Hematopoietic multipotent progenitor cell treated with erythropoietin and hydrocortisone succinate and interleukin-3 and kit ligand, for 4 days (in vitro differentiated cells): ENCODE measurements at regions not wholly inside any gene's neighbourhood (a gene's known extent, or its start where the extent isn't known, plus 50 kb on each side); places are given as distances from the start of the nearest gene placed in this dataset.
"Not testable (repeated sequence)": the region's sequence is repeated elsewhere in the genome, so short reads cannot be mapped to it uniquely, and the experiment has no call there.

Experiments used
- DNase-seq: peaks from one replicate; pipeline ENCODE4 v3.0.0-alpha.2; 2015

DNA sequence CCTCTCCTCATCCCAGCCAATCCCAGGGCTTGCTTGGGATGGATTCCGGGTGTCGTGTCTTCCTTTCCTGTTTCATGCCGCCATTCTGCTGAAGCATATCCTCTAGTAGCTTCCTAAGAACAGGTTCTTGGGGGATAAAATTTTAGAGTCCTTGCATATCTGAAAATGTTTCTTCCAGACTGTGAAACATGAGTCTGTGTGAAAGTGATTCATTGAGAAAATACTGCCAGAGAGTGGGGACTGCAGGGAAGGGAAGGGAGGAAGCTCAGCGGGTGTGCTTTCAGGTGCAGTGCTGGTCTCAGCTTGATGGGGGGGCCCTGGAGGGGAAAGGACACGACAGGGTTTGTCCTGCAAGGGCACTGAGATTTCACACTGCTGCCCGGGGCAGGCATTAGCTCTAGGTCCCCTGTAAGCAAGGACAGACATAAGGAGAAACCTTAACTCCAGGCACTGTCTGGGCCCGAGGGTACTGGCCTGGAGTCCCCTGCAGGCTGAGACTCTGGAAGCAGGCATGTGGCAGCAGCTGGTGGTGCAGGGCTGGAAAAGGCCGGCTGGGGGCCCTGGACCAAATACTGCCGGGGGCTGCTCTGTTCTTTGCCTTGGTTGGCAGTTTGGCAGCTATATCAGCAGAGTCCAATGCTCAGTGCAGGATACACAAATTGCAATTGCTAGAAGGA lies 97.6 kb upstream of the HS6ST1 start:
- DNase-seq: no peak

DNA sequence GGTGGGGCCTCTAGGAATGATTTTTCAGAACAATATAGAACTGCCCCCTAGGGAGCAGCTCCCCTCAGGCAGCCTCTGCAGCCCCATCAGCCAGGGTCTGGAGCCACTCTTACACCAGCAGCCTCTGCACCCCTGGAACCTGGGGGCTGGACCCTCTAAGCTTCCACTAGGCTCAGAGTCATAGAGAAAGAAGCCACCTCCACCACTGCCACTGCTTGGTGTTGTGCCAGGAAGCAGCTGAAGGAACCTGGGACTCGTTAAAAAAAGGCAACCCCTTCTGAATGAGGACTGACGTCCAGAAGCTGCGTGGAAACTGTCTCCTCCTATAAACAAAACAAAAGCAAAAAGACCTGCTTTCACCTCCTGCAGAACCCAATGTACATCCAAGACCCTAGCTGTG lies 98.1 kb upstream of the HS6ST1 start:
- DNase-seq: no peak

DNA sequence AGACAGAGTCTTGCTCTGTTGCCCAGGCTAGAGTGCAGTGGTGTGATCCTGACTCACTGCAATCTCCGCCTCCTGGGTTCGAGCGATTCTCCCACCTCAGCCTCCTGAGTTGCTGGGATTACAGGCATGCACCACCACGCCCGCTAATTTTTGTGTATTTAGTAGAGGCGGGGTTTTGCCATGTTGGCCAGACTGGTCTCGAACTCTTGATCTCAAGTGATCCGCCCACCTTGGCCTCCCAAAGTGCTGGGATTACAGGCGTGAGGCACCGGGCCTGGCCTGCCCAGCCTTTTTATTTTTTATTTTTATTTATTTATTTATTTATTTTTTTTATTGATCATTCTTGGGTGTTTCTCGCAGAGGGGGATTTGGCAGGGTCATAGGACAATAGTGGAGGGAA lies 98.6 kb upstream of the HS6ST1 start:
- DNase-seq: not testable (repeated sequence)

DNA sequence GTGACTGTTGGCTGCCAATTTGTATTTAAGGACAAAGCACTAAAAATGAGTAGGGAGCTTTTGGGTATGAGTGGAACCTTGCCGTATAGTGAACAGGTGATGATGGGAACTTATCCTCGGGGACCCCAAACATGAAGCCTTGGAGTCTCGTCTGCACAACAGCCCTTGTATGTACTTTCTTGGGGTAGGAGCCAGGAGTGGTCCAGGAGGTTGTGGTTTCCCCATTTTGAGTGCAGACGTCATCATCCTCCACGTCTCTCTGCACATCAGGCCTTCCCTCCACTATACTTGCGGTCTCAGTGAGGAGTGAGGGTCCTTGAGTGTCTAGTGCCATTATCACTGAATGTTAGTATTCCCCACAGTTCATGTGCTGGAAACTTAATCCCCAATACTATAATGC lies 101.5 kb upstream of the HS6ST1 start:
- no peak for DNase-seq

DNA sequence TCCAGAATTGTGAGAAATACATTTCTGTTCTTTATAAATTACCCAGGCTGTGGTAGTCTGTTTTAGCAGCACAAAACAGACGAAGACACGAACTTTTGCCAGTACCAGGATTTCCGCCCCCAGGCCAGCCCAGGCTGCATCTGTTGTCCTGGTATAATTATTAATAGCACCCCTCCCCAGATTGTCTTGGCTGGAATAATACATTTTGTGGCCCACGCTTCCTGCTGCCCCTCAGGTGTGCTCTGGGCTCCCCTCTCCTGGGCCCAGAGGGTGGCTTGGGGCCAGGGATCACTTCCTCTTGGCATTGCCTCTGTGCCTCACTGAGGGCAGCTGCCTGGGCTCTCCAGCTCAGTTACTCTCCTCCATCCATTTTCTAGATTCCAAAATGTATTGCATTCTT lies 102.1 kb upstream of the HS6ST1 start:
- no peak for DNase-seq

DNA sequence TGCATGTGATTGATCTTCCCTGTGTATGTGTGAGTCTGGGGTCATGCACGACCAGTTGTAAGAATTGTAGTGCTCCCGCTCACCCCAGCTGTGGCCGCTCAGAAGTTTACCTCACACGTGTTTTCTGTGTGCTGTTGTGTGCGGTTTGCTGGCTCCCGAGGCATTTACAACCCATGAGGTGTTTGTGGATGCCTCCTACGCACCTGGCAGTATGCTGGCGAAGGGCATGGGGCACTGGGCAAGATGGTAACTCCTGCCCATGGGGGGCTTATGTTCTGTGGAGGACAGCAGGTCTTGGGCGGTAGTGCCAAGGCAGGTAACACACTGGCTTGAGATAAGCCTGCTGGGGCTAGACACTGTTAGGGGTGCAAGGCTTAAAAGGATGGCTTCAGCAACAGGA lies 102.6 kb upstream of the HS6ST1 start:
- DNase-seq: no peak

DNA sequence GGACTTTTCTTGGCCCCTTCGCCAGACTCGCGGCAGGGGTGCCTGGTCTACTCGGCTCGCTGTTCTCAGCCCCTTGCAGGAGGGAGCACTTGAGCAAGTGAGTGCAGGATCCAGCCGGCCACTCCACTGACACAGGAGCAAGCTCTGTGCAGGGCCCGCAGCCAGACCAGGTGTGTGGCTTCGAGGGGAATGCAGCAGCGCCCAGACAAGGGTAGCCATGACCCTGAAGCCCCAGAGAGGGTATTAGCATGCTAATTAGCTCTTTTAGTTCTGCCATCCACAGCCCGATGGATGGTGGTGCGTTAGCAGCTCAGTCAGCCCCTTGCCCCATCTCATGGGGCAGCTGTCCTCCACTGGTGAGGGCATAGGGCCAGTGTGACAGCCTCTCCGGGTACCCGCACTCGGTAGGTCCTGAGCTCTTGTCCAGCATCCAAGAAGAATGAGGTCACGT lies 103.2 kb upstream of the HS6ST1 start:
- no peak for DNase-seq

DNA sequence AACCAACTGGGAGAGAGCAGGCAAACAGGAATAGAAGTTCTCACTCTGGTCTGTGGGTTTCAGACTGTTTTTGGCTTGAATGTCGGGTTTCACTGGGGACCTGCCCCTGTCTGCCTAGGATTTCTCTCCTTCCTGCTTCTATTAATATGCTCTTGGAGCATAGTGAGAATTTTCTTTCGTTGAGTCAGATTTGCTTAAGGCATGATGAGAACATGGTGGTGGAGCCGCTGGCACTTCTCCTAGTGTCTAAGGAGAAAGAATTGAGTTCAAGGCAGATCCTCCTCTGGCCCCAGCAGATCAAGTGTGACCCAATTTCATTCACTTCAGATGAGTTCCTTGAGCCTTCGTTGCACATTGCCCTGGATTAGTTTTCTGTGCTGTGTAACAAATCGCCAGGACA lies 103.9 kb upstream of the HS6ST1 start:
- no peak for DNase-seq

DNA sequence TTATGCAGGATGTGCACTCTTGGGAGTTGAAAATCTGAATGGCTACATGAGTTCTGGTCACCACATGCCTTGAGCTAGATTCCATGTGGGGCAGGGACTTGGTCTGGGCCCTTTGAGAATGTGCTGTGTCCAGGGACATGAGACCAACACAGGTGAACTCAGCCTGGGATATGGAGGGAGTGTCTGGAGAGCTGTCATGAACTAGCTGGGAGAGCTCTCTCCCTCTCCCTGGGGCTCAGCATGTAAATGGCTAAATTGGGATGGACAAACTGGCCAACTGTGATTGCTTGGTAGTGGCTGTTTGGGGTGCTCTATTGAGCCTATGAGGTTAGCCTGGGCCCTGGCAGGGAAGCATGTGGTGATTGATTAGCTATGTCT lies 105.1 kb upstream of the HS6ST1 start:
- no peak for DNase-seq

DNA sequence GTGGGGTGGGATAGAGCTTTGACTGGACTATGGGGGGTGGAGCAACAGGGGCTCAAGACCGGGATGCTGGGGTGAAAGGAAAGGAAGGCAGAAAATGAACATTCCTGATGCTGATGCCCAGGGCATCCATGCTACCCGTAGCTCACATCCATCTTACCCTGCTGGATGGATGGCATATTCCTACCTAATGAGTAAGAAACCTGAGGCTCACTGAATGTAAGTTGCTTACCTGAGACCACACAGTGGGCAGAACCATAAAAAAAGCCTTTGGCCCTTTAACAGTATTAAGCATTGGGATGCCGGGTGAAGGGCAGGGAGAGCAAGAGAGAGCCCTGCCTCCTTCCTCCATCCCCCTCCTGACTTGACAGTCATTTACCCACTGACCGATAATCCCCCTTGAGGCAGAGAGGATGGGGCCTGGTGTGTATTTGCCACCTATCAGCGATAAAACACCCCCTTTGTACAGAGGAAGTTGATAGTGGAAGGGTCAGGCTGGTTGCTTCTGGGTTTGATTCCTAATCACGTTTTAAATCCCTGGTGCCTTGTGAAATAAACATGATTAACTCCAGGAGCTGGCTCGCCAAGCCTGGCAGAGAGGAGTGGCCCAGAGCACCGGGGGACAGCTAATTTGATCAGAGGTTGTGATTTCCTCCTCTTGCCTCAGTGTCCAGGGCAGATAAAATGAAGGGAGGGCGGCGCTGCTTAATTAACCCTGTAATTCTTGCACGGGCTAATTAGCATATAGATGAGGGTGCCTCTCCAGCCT lies 105.9 kb upstream of the HS6ST1 start:
- peak; percentile 80 for DNase-seq

DNA sequence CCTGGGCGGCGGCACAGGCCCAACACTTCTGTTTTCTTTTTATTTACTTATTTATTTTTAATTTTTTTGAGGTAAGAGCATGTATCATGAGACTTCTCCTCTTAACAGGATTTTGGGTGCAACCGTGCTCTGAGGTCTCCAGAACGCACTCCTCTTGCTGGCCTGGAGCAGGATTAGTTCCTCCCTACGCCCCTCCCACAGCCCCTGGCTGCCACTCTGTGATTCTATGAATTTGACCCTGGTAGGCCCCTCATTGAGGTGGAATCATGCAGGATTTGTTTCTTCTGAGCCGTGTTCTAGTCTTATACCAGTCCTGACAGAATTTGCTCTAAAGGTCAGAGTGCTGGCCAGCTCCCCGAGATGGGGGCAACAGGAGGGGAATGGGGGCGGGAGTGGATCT lies 106.5 kb upstream of the HS6ST1 start:
- no peak for DNase-seq

DNA sequence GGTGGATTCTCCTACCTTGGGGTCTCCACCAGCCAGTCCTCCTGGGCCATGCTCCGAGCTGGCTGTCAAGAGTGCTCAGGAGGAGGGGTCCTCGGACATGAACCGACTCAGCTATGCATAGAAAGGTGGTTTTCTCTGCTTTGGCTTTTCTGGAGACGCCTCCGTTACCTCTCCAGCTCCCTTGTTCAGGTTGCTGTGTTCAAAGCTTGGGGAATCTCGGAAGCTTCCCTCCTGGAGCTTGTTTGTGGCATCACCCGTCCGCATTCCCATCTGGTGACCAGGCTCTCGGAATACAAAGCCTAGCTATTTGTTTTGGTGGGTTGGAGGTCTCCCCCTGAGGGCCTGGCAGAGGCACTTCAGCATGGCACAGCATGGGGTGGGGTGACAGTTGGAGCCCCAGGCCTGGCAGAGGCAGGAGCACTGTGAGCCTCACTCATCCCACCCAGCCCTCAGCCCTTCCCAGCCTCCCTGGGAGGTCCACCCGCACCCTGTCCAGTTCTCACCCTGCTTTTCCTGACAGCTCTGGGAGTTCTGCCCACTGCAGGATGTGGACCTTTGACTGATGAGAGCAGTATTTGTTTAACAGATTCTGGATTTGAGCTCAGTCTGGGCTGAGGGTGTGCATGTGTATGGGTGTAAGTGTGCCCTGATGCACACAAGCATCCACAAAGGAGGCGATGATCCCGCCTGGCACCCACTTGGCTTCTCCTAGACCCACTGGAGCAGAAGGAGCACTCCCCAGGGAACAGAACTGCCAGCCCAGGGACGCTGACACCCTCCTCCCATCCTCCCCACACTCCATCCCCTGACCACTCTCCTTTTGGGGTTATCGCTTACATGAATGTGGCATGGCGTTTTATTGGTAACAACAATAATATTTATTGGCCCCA lies 107.3 kb upstream of the HS6ST1 start:
- DNase-seq: no peak

DNA sequence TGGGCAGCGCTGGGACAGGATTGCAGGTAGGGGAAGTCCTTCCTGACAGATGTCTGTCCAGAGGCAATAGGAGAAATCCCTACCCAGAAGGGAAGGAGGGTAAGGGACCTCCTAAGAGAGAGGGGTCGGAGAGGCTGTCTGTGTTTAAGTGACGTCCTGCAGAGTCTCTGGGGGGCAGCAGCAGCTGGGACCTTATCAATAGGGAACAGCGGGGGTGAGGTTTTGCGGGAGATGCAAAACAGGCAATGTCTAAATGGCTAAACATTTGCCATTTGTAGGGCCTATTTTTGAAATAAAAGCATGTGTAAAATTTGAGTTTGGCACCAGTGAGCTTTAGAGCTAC lies 108.7 kb upstream of the HS6ST1 start:
- DNase-seq: peak; percentile 48

DNA sequence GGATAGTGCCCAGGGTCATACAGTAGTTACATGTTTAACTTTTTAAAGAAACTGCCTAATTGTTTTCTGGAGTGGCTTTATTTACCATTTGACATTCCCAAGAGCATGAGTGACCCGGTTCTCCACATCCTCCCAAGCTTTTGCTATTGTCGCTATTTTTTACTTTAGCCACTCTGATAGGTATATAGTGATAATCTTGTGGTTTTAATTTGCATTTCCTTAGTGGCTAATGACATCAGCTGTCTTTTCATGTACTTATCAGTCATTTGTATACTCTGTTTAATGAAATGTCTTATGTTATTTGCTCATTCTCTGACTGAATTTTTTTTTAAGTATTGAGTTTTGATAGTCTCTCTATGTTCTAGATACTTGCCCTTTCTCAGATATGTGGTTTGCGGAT lies 109.7 kb upstream of the HS6ST1 start:
- DNase-seq: peak; percentile 62

DNA sequence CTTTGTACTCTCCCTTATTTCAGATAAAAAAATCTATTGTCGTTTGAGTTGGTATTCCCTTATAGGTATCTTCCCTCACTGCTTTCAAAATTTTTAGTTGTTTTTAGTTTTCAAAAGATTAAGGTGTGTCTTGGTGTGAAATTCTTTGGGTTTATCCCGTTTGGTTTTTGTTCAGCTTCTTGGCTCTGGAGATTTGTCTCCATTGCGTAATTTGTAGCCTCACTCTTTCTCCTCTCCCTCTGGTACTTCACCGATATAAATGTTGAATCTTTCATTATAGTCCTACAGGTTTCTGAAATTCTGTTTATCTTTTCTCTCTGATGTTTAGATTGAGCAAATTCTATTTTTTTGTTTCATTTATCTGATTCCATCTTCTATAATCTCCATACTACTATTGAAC lies 113.8 kb upstream of the HS6ST1 start:
- no peak for DNase-seq

DNA sequence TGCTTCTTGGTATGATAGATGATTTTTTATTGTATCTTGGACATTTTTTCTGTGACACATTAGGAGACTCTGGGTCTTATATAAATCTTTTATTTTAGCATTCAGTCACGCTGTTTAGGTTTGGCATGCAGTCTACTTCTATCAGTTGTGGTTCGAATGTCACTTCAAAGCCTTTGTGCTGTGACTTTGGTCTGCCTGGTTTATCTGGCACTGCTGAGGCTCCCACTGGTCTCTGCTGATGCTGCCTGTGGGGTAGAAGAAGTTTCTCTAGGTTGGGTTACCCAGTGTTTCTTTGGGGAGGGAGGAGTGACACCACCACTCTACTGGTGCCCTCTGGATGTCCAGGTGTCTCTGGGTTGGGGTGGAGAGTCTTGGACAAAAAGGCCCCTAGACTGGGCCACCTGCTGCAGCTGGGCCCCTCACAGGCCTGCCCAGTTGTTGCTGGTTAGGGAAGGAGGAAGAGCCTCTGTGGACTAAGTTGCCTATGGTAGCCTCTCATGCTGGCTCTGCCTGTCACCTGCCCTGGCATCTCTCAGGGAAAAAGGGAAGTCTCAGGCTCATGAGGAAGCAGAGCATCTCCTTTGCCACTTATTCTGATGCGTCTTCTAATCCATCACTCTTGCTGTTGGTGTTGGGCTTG lies 115.4 kb upstream of the HS6ST1 start:
- no peak for DNase-seq

DNA sequence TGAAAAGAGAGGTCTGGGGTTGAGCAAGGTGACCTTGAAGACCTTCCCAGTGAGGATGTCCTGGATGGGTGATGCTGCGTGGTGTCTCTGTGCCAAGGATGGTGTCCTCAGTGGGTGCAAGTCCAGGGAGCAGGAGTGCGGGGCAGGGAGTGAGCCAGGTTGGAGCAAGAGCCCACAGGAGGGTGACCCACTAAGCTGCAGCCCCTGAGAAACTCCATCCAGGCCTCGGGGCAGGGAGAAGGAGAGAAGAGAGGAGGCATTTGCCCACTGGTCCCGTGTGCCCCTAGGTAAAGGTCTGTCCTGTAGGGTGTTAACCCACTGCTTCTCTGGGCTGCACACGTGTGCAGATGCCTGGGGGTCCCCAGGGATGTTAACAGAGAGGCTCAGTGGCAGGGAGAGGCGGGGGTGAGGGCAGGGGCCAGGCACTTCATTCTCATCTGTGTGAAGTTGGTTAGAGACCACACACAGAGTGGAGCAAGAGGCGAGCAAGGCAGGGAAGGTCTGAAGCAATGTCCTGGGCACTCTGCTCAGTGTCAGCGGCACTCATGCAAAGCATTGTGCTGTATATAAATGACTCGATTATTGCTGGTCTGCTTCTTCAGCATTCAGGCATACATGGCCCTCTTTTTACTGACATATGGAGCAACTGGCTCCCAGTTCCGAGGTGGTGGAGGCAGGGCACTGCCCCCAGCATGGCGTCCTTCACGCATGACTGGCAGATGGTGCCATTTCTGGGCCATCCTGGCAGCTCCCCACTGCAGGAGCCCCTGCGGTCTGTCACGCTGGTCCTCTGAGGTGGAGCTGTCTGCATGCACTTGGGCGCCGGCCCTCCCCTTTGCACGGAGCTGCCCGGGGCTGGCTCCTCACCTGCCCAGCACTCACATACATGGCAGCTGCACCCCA lies 117.2 kb upstream of the HS6ST1 start:
- no peak for DNase-seq

DNA sequence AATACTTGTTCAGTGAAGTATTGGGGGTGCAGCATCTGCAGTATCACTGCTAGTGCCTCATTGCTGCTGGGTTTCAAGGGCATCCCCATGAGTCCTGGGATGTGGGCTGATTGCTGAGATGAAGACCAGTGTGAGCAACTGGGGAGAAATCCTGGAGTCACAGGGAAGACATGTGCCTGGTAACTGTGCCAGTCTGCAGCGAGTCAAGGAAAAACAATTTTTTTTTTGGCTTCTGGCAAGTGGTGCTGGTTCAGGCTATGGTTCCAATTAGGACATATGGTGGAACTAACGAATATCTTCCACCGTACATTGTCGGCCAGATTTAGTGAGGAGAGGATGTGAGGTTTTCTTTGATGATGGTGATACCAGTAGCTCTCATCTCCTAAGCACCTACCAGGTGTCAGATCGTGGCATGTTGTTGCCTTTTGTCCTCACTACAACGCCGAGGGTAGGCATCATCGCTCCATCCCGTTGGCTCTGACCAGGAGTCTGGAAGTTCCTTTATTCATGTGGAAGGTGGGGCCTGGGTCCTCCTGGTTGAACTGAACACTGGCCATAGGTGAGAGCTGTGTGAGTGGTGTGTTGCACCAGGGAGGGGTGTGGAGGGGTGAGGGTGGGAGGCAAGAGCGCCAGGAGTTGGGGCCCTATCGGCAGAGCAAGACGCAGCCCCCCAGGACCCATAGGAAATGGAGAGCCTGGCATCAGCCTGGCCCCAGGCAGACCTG lies 118.0 kb upstream of the HS6ST1 start:
- no peak for DNase-seq

DNA sequence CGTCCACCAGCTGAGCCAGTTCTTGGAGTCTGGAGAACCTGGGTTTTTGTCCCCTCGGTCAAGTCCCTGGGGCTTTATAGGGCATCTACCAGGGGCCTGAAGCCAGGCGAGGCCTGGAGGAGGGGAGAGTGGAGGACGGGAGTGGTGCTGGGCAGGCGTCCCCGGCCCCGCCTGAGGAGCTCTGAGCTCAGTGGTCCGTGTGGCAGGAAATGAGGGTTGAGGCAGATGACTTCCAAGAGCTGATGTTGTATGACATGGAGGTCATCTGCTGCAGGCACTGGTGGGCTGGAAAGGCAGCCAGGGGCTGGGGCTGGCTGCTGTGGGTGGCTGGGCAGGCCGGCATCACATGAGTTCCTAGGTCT lies 118.5 kb upstream of the HS6ST1 start:
- DNase-seq: no peak

DNA sequence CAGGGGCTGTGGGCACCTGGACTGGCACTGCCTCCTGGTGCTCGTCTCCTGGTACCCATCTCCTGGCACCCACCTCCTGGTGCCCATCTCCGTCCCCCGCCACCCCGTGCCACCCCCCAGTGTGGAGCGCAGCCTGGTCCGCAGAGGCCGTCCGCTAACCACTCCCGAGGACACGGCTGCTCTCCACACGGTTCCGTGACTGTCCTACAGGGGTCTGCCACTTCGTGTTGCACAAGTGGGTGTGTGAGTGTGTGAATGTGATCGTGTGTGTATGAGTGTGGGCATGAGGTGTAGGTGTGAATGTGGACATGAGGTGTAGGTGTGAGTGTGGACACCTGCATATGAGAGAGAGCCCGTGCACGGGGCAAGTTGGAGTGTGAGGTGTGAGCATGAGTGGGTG lies 119.4 kb upstream of the HS6ST1 start:
- DNase-seq: no peak

DNA sequence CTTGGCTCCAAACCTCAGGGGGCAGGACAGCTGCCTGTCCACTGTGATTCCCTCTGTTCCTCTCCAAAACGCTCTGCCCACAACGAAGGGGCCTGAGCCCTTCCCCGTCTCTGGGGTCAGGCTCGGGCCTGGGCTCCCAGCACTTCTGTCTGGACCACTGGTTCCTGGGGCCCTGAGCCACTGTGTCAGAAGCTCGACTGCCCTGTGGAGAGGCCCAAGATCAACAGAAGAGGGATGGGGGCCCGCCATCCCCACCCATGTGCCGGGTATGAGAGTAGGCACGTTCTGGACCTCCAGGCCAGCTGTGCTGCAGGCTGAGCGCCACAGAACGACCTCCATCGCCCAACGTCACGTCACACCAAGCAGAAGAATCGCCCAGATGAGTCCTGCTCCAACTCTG lies 119.9 kb upstream of the HS6ST1 start:
- DNase-seq: no peak
